Panc1 (cell line): ENCODE measurements at regions not wholly inside any gene's neighbourhood (a gene's known extent, or its start where the extent isn't known, plus 50 kb on each side); places are given as distances from the start of the nearest gene placed in this dataset.

Experiments
- CTCF ChIP-seq: fragments of 450-650 bp; IDR thresholded peaks from 2 replicates; pipeline ENCODE4 v1.5.1; 2017; ENCODE audit warnings: mild to moderate bottlenecking
- TCF7L2 ChIP-seq: IDR thresholded peaks from 2 replicates; pipeline ENCODE4 v1.6.1; 2011; ENCODE audit warnings: mild to moderate bottlenecking, low read depth, low read length, inconsistent platforms

DNA sequence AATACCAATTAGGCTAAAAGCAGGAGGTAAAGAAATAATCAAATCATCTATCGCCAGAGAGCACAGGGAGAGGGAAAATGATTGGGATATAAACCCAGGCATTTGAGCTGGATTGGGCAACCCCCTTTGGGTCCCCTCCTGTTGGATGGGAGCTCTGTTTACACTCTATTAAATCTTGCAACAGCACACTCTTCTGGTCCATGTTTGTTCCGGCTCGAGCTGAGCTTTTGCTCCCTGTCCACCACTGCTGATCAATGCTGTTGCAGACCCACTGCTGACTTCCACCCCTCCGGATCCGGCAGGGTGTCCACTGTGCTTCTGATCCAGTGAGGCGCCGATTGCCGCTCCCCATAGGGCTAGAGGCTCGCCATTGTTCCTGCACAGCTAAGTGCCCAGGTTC is 493.8 kb downstream of the MATN1 start:
- no peak for TF ChIP-seq TCF7L2
- no peak for TF ChIP-seq CTCF
